Endothelial cell of umbilical vein (primary cell): ENCODE measurements at regions not wholly inside any gene's neighbourhood (a gene's known extent, or its start where the extent isn't known, plus 50 kb on each side); places are given as distances from the start of the nearest gene placed in this dataset.

ENCODE experiments used
- BruUV-seq: library from RNA; stranded (reverse); fragments of 400-500 nt; replicated peaks from 2 replicates; lab custom pipeline; 2021; lab: Mats Ljungman, UMichigan
- CTCF ChIA-PET: fragments of 300-600, 350-600 bp; sonication (Branson Sonifier 250); formaldehyde crosslinking; loops from one replicate; lab custom pipeline; 2021; ENCODE audit warnings: antibody characterized with exemption, inconsistent platforms; lab: Charles Lee
- POLR2A ChIA-PET: fragments of 300-600, 350-600 bp; sonication (Branson Sonifier 250); formaldehyde crosslinking; loops from one replicate; lab custom pipeline; 2021; ENCODE audit warnings: antibody characterized with exemption, inconsistent platforms; lab: Charles Lee
- DNase-seq: peaks from one replicate; pipeline ENCODE4 v3.0.0-alpha.2; 2011; ENCODE audit warnings: low read depth, low spot score
- FAIRE-seq: peaks from 2 replicates; lab custom pipeline; 2011; peaks lifted over from hg19 to GRCh38; lab: Jason Lieb, UNC
- H2AFZ ChIP-seq: 2 replicates; pipeline ENCODE4 v1.6.0; 2012; ENCODE audit warnings: low read depth, low read length, control low read depth, inconsistent platforms
- H3K27ac ChIP-seq: 2 replicates; pipeline ENCODE4 v1.5.1; 2011; ENCODE audit warnings: low read depth, mild to moderate bottlenecking, control low read depth, low read length, moderate library complexity; ENCODE audit not compliant: insufficient read depth
- H3K27me3 ChIP-seq, 2 experiments: 2 replicates each; pipeline versions ENCODE4 v1.6.0 to v1.6.1; 2011; ENCODE audit warnings: low read length in 2 of 2, mixed read lengths in 1 of 2; ENCODE audit not compliant: control insufficient read depth in 2 of 2, insufficient read depth in 2 of 2
- H3K36me3 ChIP-seq, 2 experiments: 2 replicates in 1 of 2; 3 replicates in 1 of 2; pipeline ENCODE4 v1.5.1; 2011; ENCODE audit warnings: low read length in 2 of 2, mild to moderate bottlenecking in 1 of 2, moderate library complexity in 1 of 2; ENCODE audit not compliant: control insufficient read depth in 2 of 2, insufficient read depth in 2 of 2; ENCODE audit errors: extremely low read depth in 1 of 2
- H3K4me1 ChIP-seq: 3 replicates; pipeline ENCODE4 v1.5.1; 2011; ENCODE audit warnings: mild to moderate bottlenecking, low read length; ENCODE audit not compliant: control insufficient read depth, insufficient read depth; ENCODE audit errors: extremely low read depth
- H3K4me2 ChIP-seq: 2 replicates; pipeline ENCODE4 v1.6.1; 2011; ENCODE audit warnings: low read length, control low read depth, mixed read lengths; ENCODE audit not compliant: insufficient read depth
- H3K4me3 ChIP-seq, 3 experiments: fragments of 200-600 bp in 1 of 3; sonication (generic), shearing (Covaris generic) in 1 of 3; replicated peaks in 1 of 3; 2 replicates each; pipeline ENCODE4 v1.5.1; 2011 to 2016; ENCODE audit warnings: control low read depth in 3 of 3, low read length in 3 of 3, mild to moderate bottlenecking in 2 of 3, inconsistent platforms in 1 of 3, low read depth in 1 of 3, moderate library complexity in 1 of 3; ENCODE audit not compliant: insufficient read depth in 1 of 3
- H3K79me2 ChIP-seq: 2 replicates; pipeline ENCODE4 v1.6.0; 2012; ENCODE audit warnings: low read length, inconsistent platforms; ENCODE audit not compliant: control insufficient read depth, insufficient read depth
- H3K9ac ChIP-seq: replicated peaks from 2 replicates; pipeline ENCODE3; 2011; ENCODE audit warnings: low read length, control low read depth; ENCODE audit not compliant: insufficient read depth; ENCODE audit errors: extremely low read depth
- H3K9me1 ChIP-seq: replicated peaks from 3 replicates; pipeline ENCODE4 v1.6.0; 2011; ENCODE audit warnings: mild to moderate bottlenecking, low read length; ENCODE audit not compliant: control insufficient read depth, insufficient read depth; ENCODE audit errors: extremely low read depth
- H3K9me3 ChIP-seq: replicated peaks from 2 replicates; pipeline ENCODE4 v1.5.1; 2012; ENCODE audit warnings: low read length, inconsistent platforms; ENCODE audit not compliant: control insufficient read depth, insufficient read depth
- H4K20me1 ChIP-seq: replicated peaks from 2 replicates; pipeline ENCODE3; 2011; ENCODE audit warnings: mild to moderate bottlenecking, low read length; ENCODE audit not compliant: control insufficient read depth, insufficient read depth; ENCODE audit errors: extremely low read depth
- CTCF ChIP-seq, 2 donors: IDR thresholded peaks; 1 replicate in 1 of 2; 2 replicates in 1 of 2; pipeline ENCODE4 v1.5.1; 2011; ENCODE audit warnings: low read length in 2 of 2, mild to moderate bottlenecking in 2 of 2, moderate library complexity in 2 of 2, control low read depth in 1 of 2, inconsistent platforms in 1 of 2, low read depth in 1 of 2; ENCODE audit not compliant: insufficient read depth in 1 of 2; ENCODE audit errors: extremely low read depth in 1 of 2
- EZH2 ChIP-seq: IDR thresholded peaks from 2 replicates; pipeline ENCODE4 v1.6.1; 2012; ENCODE audit warnings: borderline replicate concordance, low read depth, mild to moderate bottlenecking, moderate library complexity, low read length, inconsistent platforms; ENCODE audit not compliant: severe bottlenecking
- FOS ChIP-seq: IDR thresholded peaks from 2 replicates; pipeline ENCODE4 v1.6.1; 2011; ENCODE audit warnings: mild to moderate bottlenecking, low read length, moderate library complexity, borderline replicate concordance; ENCODE audit not compliant: insufficient read depth
- GATA2 ChIP-seq: IDR thresholded peaks from 2 replicates; pipeline ENCODE4 v1.7.0; 2011; ENCODE audit warnings: low read depth, mild to moderate bottlenecking, moderate library complexity, mixed read lengths, low read length; ENCODE audit not compliant: insufficient read length, insufficient read depth
- JUN ChIP-seq: IDR thresholded peaks from 2 replicates; pipeline ENCODE4 v1.6.1; 2011; ENCODE audit warnings: borderline replicate concordance, low read depth; ENCODE audit not compliant: insufficient read length, insufficient read depth
- MAX ChIP-seq: IDR thresholded peaks from 2 replicates; pipeline ENCODE4 v1.6.1; 2011; ENCODE audit not compliant: insufficient read depth, insufficient read length
- MYC ChIP-seq: IDR thresholded peaks from one replicate; pipeline ENCODE4 v1.6.1; 2011; ENCODE audit warnings: mild to moderate bottlenecking, low read depth, low read length
- POLR2A ChIP-seq: IDR thresholded peaks from 2 replicates; pipeline ENCODE4 v1.6.1; 2012; ENCODE audit warnings: low read depth, mild to moderate bottlenecking, control low read depth, low read length
- POLR2AphosphoS5 ChIP-seq: IDR thresholded peaks from 2 replicates; pipeline ENCODE4 v1.6.1; 2012; ENCODE audit warnings: low read depth, mild to moderate bottlenecking, control low read depth, low read length, moderate library complexity; ENCODE audit not compliant: insufficient read depth
- dilution Hi-C: fragments of 300-500 bp; cut with MboI; formaldehyde crosslinking; loops from one replicate; pipeline ENCODE4 v1.15.0; 2019; ENCODE audit warnings: low sequenced_read_pairs; ENCODE audit not compliant: extremely low pct_ligation_motif_present
- intact Hi-C: fragments of 100-400 bp; cut with micrococcal nuclease; formaldehyde crosslinking; loops from one replicate; pipeline ENCODE4 v1.10.0; 2022

DNA sequence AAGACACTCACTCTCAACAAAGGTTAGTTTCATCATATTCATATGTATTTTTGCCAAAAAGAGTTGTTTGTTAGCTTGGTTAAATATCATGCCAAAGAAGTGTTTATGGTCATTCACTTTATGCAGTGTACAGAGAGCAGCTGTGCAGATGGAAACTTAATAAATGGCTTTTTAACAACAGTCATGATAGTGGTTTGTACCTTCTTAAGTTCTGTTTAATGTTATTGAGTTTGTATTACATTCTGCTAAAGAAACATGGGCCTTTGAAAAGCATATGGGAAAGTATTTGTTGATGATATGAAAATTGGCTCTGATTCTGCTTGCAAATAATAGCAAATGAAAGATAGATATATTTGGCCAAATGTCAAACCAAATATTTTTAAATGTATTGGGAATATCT lies 607.3 kb downstream of the NCAM2 start:
- H3K9me3 ChIP-seq = no peaks in the 10 kb centered on the region
- ChIA-PET POLR2A (no interaction called here), CTCF (no interaction called here)
- no peaks in the 10 kb centered on the region for H3K9me1 ChIP-seq
- H3K27me3 ChIP-seq = no peaks in the 10 kb centered on the region
- no peaks in the 10 kb centered on the region for H3K79me2 ChIP-seq
- no peaks in the 10 kb centered on the region for H4K20me1 ChIP-seq
- no peak overlapping the region for H3K4me2 ChIP-seq
- FAIRE-seq (no peak), DNase-seq (no peak)
- no peak overlapping the region for H3K27ac ChIP-seq
- no peak overlapping the region for H3K4me3 ChIP-seq
- H2AFZ ChIP-seq = no peak overlapping the region
- H3K4me1 ChIP-seq = no peaks in the 10 kb centered on the region
- TF ChIP-seq MYC (no peak), POLR2A (no peak), GATA2 (no peak), FOS (no peak), POLR2AphosphoS5 (no peak), JUN (no peak), EZH2 (no peak), MAX (no peak), CTCF (IDR thresholded peaks at IDR 0.05; ENCODE audit: extremely low read depth in 1 of 2, insufficient read depth in 1 of 2, low read depth in 1 of 2, low read length in 2 of 2) (no peak)
- dilution Hi-C loops = no loop called here
- intact Hi-C loops = no loop called here
- no TSS peak for BruUV-seq
- no peak overlapping the region for H3K9ac ChIP-seq
- H3K36me3 ChIP-seq = no peaks in the 10 kb centered on the region
